ENCODE measurements at regions not wholly inside any gene's neighbourhood (a gene's known extent, or its start where the extent isn't known, plus 50 kb on each side); places are given as distances from the start of the nearest gene placed in this dataset.

- no peak for TF ChIP-seq CTCF (conservative IDR thresholded peaks at IDR 0.05; ENCODE audit: low read length)
- no peak for TF ChIP-seq EZH2phosphoT487 (IDR thresholded peaks at IDR 0.05; ENCODE audit: borderline replicate concordance)
These were observed 68.0 kb upstream of the CACNA2D1 start for GRCh38 chr7:82511542-82511941.
